Activated naive CD4-positive, alpha-beta T cell treated with anti-CD3 and anti-CD28 coated beads for 36 hours (primary cell): ENCODE measurements at regions not wholly inside any gene's neighbourhood (a gene's known extent, or its start where the extent isn't known, plus 50 kb on each side); places are given as distances from the start of the nearest gene placed in this dataset.

ENCODE experiments used
- CTCF ChIA-PET: fragments of 350-600 bp; sonication (Branson Sonifier 250); formaldehyde crosslinking; loops from one replicate; lab custom pipeline; 2021; ENCODE audit warnings: antibody characterized with exemption; lab: Charles Lee
- DNase-seq: peaks from one replicate; pipeline ENCODE4 v3.0.0-alpha.2; 2020
- H3K27ac Mint-ChIP-seq: one replicate; pipeline ENCODE4 v1.8.0; 2021; ENCODE audit warnings: mild to moderate bottlenecking, mixed read lengths
- H3K27me3 Mint-ChIP-seq: one replicate; pipeline ENCODE4 v1.8.0; 2021; ENCODE audit warnings: low read depth, mixed read lengths
- H3K36me3 Mint-ChIP-seq: one replicate; pipeline ENCODE4 v1.8.0; 2021; ENCODE audit warnings: low read depth, mixed read lengths
- H3K4me1 Mint-ChIP-seq: one replicate; pipeline ENCODE4 v1.8.0; 2021; ENCODE audit warnings: low read depth, mixed read lengths
- H3K4me3 Mint-ChIP-seq: one replicate; pipeline ENCODE4 v1.8.0; 2021; ENCODE audit warnings: mild to moderate bottlenecking, moderate library complexity, mixed read lengths
- H3K9me3 Mint-ChIP-seq: one replicate; pipeline ENCODE4 v1.8.0; 2021; ENCODE audit warnings: mixed read lengths
- intact Hi-C: fragments of 100-400 bp; cut with micrococcal nuclease; formaldehyde crosslinking; loops from one replicate; pipeline ENCODE4 v1.15.1; 2023

DNA sequence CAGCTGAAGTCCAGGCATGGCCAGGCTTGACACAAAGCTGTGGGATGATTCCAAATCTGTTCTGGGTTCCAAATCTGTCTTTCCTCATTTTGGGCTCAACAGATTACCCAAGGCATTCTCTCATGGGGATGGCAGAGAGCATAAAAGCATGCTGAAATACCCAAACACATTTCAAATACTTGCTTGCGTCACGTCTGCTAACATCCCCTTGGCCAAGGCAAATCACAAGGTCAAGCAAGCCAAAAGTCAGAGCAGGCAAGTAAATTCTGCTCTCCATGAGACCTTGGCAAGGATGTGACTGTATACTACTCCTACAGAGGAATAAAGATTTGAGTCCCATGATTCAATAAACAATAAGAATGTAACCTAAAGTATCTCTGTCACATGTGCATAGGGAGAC lies 306.7 kb downstream of the EPB41L4A start:
- CTCF ChIA-PET: no interaction called here
- no peak for DNase-seq
- Mint-ChIP-seq H3K4me3 (no peak overlapping the region), H3K4me1 (no peaks in the 10 kb centered on the region), H3K27me3 (peaks cover 18% of the 10 kb centered on the region), H3K36me3 (no peaks in the 10 kb centered on the region), H3K27ac (no peak overlapping the region), H3K9me3 (no peaks in the 10 kb centered on the region)
- intact Hi-C loops: no loop called here

DNA sequence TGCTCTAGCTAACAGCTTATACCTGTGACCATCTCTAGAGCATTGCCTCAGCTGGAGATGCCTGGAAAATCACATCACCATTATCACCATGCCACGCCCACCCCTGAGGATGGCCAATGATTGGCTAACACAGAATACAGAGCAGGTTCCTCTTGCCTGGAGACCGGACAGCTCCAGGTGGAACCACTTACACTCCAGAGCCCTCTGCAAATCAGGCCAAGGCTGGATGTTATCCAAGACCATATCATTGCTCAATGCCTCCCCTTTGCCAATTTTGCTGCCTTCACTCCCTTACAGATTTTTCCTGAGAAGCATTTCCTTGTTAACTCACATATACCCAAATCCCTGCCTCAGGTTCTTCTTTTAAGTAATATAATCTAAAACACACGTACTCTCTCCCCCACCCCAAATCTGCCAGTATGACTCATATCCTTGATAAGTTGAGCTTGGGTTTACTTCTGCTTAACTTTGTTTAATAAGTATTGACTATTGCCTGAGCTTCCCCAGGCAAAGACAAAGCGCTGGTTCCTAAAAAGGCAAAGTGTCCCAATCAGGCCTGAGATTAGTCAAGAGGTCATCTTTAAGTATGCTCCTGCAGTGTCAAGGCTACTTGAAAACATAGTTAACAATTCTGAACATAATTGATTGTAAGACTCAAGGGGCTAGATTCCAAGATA lies 309.6 kb downstream of the EPB41L4A start:
- Mint-ChIP-seq H3K27ac (no peak overlapping the region), H3K4me1 (no peaks in the 10 kb centered on the region), H3K4me3 (no peak overlapping the region), H3K9me3 (no peaks in the 10 kb centered on the region), H3K27me3 (peaks cover 18% of the 10 kb centered on the region), H3K36me3 (no peaks in the 10 kb centered on the region)
- intact Hi-C loops: no loop called here
- CTCF ChIA-PET: no interaction called here
- DNase-seq: no peak

DNA sequence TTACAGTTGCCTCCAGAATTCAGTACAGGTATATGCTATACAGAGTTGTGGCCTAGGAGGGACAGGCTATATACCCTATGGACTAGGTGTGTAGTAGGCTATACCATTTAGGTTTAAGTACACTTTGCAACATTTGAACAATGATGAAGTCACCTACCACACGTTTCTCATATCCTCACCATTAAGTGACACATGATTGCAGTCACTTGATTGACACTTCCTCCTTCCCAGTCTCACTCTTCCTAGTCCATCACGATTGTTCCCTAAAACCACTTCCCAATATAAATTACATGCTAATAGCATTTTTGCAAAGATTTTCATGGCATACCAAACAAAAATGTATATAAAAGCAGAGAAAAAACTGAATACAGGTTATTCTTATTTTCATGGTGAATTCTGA lies 312.2 kb downstream of the EPB41L4A start:
- H3K36me3 Mint-ChIP-seq: no peaks in the 10 kb centered on the region
- no peak overlapping the region for H3K27ac Mint-ChIP-seq
- no peaks in the 10 kb centered on the region for H3K4me1 Mint-ChIP-seq
- CTCF ChIA-PET: no interaction called here
- H3K9me3 Mint-ChIP-seq: no peaks in the 10 kb centered on the region
- DNase-seq: no peak
- H3K27me3 Mint-ChIP-seq: peaks cover 11% of the 10 kb centered on the region
- intact Hi-C loops: no loop called here
- H3K4me3 Mint-ChIP-seq: no peak overlapping the region

DNA sequence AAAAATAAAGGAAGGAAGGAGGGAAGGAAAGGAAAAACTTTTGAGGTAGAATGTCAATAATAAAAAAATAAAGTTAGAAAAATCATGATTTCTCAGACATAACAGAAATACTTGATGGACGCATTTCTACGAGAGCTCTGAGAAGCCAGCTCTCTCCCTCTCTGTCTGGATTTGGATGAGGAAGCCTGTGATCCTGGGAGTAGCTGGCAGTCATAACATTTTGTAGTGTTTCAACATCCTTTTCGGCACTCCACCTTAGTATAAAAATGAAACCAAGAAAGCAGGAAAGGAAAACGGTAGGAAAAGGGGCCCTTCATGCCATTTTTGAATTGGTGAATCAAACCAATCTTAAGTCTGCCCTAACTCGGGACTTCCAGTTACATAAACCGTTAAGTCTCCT lies 321.3 kb downstream of the EPB41L4A start:
- DNase-seq: no peak
- Mint-ChIP-seq H3K4me3 (no peak overlapping the region), H3K27ac (no peak overlapping the region), H3K36me3 (no peaks in the 10 kb centered on the region), H3K27me3 (peaks cover 8% of the 10 kb centered on the region), H3K4me1 (no peaks in the 10 kb centered on the region), H3K9me3 (no peaks in the 10 kb centered on the region)
- intact Hi-C loops: no loop called here
- CTCF ChIA-PET: no interaction called here

DNA sequence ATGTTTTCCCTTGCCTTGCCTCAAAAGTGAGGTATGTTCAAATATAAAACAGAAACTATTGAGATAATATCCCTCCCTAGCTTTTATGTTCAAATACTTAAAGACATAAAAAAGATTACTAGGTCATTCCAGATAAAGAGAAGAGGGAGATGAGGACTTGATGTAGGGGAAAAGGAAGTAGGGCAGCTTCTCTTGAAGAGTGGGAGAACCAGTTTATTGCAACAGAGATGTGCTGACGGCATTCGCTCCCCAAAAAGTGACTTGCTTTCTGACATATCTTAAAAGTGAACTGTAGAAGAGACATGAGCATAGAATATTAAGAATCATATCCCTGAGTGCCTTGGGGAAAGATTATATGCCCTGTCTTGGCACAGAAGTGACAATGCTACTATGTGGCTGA lies 330.2 kb upstream of the NREP start:
- no peaks in the 10 kb centered on the region for H3K36me3 Mint-ChIP-seq
- no peaks in the 10 kb centered on the region for H3K9me3 Mint-ChIP-seq
- no peak overlapping the region for H3K27ac Mint-ChIP-seq
- CTCF ChIA-PET: no interaction called here
- peaks cover 4% of the 10 kb centered on the region for H3K27me3 Mint-ChIP-seq
- intact Hi-C loops: no loop called here
- H3K4me1 Mint-ChIP-seq: no peaks in the 10 kb centered on the region
- no peak for DNase-seq
- H3K4me3 Mint-ChIP-seq: no peak overlapping the region

DNA sequence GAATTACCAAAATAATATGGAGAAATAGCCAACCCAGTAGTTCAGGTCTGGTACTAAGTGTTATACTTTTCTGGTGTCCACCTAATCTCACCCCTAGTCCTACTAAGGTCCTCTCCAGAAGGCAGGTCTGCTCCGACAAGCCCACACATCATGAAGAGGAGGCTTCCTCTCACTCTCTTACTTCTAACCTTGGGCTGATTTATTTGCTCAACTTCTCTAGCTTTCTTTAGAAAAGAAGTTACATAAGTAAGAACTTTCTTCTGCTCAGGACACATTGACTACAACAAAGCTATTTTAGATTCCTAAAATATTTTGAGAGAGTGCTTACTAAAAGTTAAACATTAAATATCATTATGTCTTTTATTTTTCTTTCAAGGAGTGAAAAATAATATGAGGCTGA lies 329.7 kb upstream of the NREP start:
- Mint-ChIP-seq H3K9me3 (no peaks in the 10 kb centered on the region), H3K36me3 (no peaks in the 10 kb centered on the region), H3K27ac (no peak overlapping the region), H3K27me3 (peaks cover 4% of the 10 kb centered on the region), H3K4me1 (no peaks in the 10 kb centered on the region), H3K4me3 (no peak overlapping the region)
- DNase-seq: no peak
- CTCF ChIA-PET: no interaction called here
- intact Hi-C loops: no loop called here

DNA sequence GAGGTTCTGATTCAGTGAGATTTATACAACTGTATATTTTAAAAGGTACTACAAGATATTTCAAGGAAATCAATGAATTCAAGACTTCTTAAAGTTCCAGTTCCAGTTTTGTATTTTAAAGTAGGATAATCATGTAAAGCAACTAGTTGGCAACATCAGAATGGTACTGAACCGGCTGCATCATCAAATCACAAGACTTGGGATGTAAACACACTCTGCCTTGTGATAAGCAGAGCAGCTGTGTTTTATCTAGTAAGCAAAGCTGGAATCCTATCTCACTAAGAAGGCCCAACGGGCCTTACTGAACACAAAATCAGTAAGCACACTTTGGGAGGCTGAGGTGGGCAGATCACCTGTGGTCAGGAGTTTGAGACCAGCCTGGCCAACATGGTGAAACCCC lies 327.2 kb upstream of the NREP start:
- Mint-ChIP-seq H3K4me3 (no peak overlapping the region), H3K27ac (no peak overlapping the region), H3K27me3 (peaks cover 4% of the 10 kb centered on the region), H3K36me3 (no peaks in the 10 kb centered on the region), H3K4me1 (no peaks in the 10 kb centered on the region), H3K9me3 (no peaks in the 10 kb centered on the region)
- DNase-seq: no peak
- intact Hi-C loops: no loop called here
- CTCF ChIA-PET: no interaction called here

DNA sequence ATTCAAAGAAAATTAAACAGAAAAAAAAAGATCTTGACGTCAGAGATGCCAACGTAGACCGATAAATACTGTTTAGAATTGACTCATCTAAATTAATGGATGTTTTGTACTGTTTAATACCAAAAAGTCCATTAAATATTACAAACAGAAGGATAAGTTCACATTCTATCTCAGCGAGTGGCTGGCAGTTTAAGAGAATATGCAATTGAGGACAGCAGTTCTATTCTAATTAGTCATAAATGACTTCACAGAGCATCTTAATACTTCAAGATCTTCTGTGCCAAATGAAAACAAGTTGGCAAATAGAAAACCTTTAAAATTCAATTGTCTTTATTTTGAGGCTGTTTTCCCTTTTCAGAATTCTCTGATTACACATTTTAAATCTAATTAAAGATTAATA lies 326.6 kb upstream of the NREP start:
- H3K4me3 Mint-ChIP-seq: no peak overlapping the region
- intact Hi-C loops: no loop called here
- no peaks in the 10 kb centered on the region for H3K9me3 Mint-ChIP-seq
- H3K36me3 Mint-ChIP-seq: no peaks in the 10 kb centered on the region
- peaks cover 4% of the 10 kb centered on the region for H3K27me3 Mint-ChIP-seq
- H3K27ac Mint-ChIP-seq: no peak overlapping the region
- no peaks in the 10 kb centered on the region for H3K4me1 Mint-ChIP-seq
- CTCF ChIA-PET: no interaction called here
- DNase-seq: no peak

DNA sequence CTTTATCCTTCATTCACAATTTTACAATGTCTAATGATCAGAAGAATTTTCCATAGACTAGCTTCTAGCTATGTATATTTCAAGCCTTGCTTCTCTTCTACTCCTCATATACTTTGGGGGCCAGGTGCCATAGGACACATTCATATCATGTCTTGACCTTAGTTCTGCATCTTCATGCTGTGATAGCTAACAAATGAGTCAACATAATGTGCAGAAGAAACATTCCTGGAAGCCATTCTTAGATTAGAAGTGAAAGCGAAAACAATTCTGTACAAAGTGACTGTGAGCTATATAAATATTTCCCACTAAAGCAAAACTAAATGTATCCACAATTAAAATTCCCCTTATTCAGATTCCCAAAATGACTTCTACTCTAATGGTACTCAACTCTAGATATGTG lies 320.2 kb upstream of the NREP start:
- Mint-ChIP-seq H3K27me3 (no peaks in the 10 kb centered on the region), H3K4me1 (no peaks in the 10 kb centered on the region), H3K36me3 (no peaks in the 10 kb centered on the region), H3K4me3 (no peak overlapping the region), H3K27ac (no peak overlapping the region), H3K9me3 (no peaks in the 10 kb centered on the region)
- intact Hi-C loops: no loop called here
- CTCF ChIA-PET: no interaction called here
- no peak for DNase-seq

DNA sequence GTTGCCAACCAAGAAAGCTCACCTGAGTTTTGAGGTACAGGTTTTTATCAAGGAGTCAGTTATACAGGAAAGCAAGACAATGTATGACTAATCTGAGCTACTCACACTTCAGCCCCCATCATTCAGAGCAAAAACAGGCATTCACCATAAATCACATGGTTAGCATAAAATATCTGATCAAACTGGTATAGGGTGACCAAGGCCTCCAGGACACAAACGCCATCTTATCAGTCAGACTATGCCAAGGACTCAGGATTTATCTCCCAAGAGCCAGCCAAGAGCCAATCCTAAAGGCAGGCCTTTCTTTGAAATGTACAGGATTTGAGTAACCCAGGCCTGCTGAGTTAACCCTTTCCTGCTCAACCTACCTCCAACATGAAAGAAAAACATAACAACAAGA lies 313.0 kb upstream of the NREP start:
- Mint-ChIP-seq H3K4me1 (no peaks in the 10 kb centered on the region), H3K27ac (no peak overlapping the region), H3K36me3 (no peaks in the 10 kb centered on the region), H3K27me3 (peaks cover 10% of the 10 kb centered on the region), H3K9me3 (no peaks in the 10 kb centered on the region), H3K4me3 (no peak overlapping the region)
- intact Hi-C loops: no loop called here
- no peak for DNase-seq
- CTCF ChIA-PET: no interaction called here

DNA sequence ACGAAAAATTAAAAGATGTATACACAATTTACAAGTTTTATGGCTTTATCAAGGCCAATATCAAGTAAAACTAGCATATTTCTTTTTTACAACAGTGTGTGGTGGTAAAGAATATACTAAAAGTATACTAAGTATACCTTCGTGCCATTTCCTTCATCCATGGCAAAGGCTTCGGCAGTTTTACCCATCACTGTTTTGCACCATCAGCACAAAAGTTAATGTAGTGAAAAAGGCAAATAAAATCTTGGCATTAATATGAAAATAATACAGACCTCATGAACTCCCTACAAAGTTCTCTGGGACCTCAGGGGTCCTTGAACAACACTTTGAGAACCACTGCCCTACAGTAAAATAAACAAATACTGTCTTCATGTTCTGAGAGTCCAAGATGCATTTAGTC lies 312.3 kb upstream of the NREP start:
- intact Hi-C loops: no loop called here
- Mint-ChIP-seq H3K4me3 (no peak overlapping the region), H3K9me3 (no peaks in the 10 kb centered on the region), H3K27me3 (peaks cover 10% of the 10 kb centered on the region), H3K27ac (no peak overlapping the region), H3K4me1 (no peaks in the 10 kb centered on the region), H3K36me3 (no peaks in the 10 kb centered on the region)
- DNase-seq: no peak
- CTCF ChIA-PET: no interaction called here

DNA sequence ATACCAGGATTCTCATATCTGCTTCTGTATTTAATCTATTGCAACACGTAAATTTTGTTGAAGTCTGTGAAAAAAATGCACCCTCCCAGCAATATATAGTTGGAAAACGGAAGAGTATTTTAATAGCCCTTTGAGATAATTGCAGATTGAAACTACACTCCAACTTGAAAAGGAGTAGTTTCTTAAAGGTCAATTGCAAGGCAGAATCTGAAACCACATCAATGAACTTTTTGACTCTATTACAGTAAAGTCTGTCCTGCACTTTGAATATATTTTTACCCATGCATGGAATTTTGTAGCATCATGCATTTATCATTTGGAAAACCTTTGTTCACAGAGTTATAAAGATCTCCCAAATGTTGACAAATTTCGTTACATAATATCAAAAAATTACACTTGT lies 311.6 kb upstream of the NREP start:
- Mint-ChIP-seq H3K4me3 (no peak overlapping the region), H3K27ac (no peak overlapping the region), H3K9me3 (no peaks in the 10 kb centered on the region), H3K36me3 (no peaks in the 10 kb centered on the region), H3K4me1 (no peaks in the 10 kb centered on the region), H3K27me3 (peaks cover 10% of the 10 kb centered on the region)
- CTCF ChIA-PET: no interaction called here
- DNase-seq: no peak
- intact Hi-C loops: no loop called here

DNA sequence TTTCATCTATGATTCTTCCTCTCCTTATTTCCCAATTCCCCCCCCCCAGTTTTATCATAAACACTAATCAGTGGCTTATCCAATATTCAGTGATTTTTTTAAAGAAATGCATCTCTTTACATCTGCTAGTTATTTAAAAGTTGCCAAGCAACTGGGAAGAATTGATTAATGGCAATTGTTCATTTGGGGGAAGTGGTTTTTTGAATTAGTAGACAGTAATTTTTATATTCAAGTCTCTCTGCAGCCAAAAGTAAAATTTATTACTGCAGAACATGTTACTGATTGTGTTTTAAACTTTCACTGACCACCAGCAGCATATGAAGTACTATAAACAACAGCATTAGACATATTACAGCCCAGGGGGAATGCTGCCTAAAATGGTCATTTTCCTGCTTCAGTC lies 308.8 kb upstream of the NREP start:
- H3K27ac Mint-ChIP-seq: no peak overlapping the region
- intact Hi-C loops: no loop called here
- H3K4me1 Mint-ChIP-seq: no peaks in the 10 kb centered on the region
- no peaks in the 10 kb centered on the region for H3K36me3 Mint-ChIP-seq
- no peaks in the 10 kb centered on the region for H3K9me3 Mint-ChIP-seq
- CTCF ChIA-PET: no interaction called here
- no peak overlapping the region for H3K4me3 Mint-ChIP-seq
- H3K27me3 Mint-ChIP-seq: peaks cover 10% of the 10 kb centered on the region
- no peak for DNase-seq

DNA sequence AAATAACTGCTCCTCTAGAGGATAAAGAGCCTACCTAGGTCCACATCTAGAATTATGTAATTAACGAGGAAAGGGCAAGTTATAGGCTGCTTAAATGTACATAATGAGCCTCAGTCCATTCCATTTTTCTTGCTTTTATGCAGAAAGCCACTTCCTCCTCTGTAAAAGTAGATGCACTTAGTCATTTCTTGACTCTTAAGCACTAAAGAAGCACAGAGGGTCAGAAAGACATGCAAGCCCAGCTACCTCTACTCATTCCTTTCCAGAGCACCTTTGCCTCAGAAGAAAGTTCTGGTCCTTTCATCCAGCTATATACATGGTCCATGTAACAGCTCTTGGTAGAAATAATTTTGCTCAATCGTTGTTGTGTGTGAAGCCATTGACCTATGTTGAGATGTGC lies 308.0 kb upstream of the NREP start:
- H3K27ac Mint-ChIP-seq: no peak overlapping the region
- peaks cover 14% of the 10 kb centered on the region for H3K27me3 Mint-ChIP-seq
- no peaks in the 10 kb centered on the region for H3K4me1 Mint-ChIP-seq
- H3K36me3 Mint-ChIP-seq: no peaks in the 10 kb centered on the region
- intact Hi-C loops: no loop called here
- no peaks in the 10 kb centered on the region for H3K9me3 Mint-ChIP-seq
- DNase-seq: no peak
- CTCF ChIA-PET: no interaction called here
- H3K4me3 Mint-ChIP-seq: no peak overlapping the region
